Hepatic stellate cell (primary cell): ENCODE measurements at regions not wholly inside any gene's neighbourhood (a gene's known extent, or its start where the extent isn't known, plus 50 kb on each side); places are given as distances from the start of the nearest gene placed in this dataset.
"Not testable (repeated sequence)": the region's sequence is repeated elsewhere in the genome, so short reads cannot be mapped to it uniquely, and the experiment has no call there.

Experiments
- DNase-seq: peaks from one replicate; pipeline ENCODE4 v3.0.0; 2011; ENCODE audit warnings: low spot score

DNA sequence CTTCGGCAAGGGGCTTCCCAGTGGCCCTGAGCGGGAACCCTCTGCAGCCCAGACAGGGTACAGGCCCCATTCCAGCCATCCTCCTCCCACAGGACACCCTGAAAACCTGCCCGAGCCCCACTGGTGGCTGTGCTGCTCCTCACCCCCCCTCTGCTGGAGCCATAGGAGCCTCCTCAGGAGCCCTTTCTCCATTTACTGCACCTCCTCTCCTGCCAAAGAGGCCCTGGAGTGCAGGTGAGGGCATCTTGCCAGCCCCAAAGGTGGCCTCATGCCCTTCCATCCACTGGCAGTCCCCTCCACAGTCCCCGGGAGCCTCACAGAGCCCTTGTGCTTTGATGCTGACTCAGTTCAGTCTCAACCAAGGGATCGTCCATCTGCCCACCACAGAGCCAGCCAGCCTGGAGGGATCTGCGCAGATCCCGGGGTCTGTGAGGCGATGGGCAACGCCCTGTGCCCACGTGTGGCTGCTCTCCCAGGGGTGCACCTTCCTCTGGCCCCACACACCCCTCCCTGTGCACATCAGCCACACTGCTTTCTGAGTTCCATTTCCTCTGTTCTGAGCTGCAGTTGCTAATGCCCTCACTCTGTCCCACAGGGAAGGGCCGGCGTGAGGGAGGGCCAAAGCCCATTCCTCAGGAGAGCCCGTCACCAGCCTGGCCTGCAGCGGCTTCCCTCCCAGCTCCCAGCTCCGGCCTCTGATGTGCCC, 228.5 kb downstream of the DLL1 start:
- no peak for DNase-seq

- no peak for DNase-seq
These were observed 231.9 kb downstream of the DLL1 start for GRCh38 chr6:170058878-170059485.

DNA sequence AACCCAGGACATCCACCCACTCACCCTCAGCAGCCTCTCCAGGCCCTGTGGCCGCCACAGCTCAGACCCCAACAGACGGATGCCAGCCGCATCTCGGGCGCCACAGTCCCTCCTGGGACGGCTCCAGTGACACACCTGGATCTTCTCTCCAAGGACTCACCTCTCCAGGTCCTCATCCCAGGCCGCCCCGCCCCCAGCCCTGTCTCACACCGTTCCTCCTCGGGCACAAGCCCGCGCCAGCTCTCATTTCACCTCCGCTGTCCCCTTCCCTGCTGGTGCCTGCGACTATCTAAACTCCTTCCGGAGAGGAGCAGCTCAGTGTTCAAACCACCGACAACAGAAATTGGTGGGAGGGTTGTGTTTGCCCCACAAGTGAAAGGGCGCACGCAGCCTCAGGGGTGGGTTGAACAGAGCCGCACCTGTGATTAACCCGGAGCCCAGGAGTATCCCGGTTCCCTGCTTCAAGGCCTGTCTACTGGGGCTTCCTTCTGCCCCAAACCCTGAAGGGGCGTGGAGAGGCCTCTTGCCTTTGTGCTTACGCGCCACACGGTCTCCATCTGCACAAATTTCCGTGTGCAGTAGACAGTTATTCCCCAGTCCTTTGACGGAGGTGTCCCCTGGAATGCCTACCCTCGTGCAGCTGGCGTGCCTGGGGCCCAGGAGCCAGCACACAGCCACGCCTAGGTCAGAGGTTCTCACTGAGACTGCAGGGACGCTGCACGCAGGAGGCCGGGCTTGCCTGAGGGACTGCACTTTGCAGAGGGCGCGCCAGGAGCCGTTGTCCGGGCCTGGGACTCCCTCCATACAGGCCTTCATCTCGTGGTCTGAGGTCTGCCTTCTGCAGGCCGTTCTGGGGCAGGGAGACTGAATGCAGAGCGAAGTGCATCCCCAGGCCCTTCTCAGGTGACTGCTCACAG, 232.7 kb downstream of the DLL1 start:
- DNase-seq = no peak

DNA sequence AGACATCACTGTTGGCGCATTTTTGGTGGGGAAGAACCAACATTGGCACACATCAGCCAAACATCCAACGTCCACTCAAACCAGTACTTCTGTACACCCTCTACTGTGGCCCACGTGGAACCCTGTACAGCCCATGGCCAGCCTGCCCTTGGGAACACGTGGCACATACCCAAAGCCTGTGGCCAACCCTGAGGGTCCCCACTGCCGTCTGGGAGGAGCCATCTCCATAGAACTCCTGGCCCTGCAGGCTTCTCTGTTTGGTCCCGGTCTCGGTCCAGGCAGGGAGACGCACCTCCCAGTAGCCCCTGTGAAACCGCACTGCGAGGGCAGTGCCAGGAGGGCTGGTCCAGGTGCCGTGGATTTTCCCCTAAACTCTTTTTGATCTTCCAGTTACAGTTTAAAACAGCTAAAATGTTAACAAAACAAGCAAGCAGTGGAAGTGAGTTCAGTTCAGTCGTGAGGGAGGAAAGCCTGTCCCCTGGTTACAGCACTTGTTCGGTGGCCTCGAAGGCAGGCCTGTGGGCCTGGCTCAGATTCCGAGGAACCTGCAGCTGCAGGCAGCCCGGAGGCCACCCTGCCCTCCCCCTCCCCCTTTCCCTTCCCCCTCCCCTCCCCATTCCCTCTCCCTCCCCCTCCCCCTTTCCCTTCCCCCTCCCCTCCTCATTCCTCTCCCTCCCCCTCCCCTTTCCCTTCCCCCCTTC, 233.7 kb downstream of the DLL1 start:
- DNase-seq = no peak

- DNase-seq = no peak
These were observed 234.6 kb downstream of the DLL1 start for GRCh38 chr6:170056278-170056711.

- DNase-seq = not testable (repeated sequence)
These were observed 235.1 kb downstream of the DLL1 start for GRCh38 chr6:170055797-170056196.

GRCh38 chr6:170053966-170054661, 236.8 kb downstream of the DLL1 start:
- no peak for DNase-seq

GRCh38 chr6:170052991-170053821, 237.7 kb downstream of the DLL1 start:
- no peak for DNase-seq

DNA sequence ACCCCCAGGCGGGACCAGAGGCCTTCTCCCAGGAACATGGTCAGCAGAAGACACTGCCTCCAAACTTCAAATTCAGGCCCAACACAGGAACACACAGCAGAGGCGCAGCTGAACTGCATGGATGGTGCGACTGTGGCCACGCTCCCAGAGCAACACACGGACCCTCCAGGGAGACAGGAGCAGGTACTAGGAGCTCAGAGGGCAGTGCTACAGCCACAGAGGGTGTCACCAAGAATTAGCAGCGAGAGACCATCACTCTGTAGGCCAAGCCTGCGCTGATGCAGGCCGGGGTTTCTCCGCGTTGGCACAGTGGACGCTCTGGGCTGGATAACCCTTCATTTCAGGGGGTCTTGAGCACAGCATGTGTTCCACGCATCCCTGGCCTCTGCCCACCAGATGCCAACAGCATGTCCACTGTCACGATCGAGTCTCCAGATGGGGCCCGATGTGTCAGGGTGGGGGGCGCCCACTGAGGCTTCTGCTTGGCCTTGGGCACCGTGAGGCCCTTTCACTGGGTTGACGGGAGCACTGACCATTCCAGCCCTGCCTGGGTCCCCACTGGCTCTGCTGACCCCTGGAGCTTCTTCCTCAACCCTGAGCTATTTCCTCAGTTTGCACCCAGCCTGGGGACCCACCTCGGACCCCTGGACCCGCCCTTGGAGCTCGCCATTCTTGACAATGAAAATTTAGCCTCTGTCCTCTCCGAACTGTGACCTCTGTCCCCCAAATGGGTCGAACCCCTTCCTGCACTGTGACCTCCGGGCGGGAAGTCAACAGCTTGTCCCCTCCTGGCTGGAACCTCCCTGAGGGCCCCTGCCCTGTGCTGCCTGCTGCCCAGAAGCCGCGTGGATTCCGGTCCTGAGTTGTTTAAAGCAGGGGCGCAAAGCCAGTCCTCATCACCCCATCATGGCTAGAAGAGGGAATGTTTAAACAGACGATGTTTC, 239.4 kb downstream of the DLL1 start:
- no peak for DNase-seq

GRCh38 chr6:170050591-170051041, 240.3 kb downstream of the DLL1 start:
- DNase-seq = no peak

DNA sequence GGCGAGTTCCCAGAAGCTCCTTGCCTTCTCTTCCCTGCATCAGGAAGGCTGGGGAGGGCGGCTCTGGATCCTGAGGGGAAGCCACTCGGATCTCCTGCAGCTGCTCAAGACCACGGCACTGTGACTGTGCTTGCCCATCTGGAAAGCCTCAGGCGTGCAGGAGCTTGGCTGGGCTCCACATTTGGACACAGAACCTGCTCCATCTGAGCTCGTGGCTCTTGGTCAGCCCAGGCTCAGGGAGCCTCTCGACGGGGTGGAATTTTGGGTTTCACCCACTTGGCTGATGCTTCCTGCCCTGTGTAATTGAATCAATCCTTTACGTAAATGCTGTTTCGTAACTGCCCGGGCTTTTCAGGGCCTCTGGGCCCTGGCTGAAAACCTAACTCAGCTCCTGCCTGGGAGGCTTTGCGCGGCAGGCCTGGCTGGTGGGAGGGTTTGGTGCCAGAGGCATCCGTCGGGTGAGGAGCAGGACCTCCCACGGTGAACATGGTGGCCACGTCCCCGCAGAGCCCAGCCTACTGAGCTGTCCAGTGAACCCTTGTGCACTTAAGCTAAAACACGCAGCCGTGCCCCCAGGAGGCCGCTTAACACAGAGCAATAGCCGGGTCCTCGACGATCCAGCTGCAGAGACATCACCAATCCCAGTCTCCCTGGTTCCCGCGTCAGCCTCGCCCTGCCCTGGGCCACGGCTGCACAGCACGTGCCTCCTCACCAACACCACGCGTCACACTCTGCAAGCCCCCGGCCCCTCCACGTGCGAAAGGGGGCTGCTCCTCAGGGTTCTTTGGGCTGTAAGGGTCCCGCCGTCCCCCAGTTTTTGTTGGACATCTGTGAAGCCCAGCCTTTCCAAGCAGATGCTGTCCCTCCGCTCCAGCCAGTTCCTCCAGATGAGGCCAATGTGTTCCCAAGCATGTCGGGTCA, 241.0 kb downstream of the DLL1 start:
- DNase-seq = no peak

DNA sequence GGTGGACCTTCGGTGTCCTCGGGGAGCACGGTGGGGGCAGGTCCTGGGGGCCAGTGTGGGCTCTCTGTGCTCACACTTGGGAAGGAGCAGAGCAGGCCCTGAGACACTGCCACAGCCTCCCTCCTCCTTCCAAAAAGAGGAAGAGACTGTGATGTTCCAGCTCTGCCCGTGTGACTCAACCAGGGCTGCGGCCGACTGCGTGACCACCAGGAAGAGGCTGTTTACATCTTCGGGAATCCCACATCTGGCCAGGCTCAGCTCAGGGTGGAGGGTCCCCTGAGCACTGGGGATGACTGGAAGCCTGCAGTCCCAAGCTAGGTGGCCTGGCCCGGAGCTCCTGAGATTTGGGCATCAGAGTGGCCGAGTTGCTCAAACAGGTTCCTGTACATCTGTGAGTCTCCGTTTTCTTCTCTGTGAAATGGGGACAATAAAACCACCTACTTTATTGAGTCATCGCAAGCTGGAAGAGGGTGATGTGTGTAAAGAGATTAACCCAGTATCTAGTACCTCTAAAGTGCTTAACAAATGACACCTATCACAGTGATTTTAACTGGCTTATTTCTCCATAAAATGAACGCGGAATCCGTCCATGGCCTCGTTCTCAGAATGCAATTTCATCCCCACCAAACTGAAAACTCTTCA, 242.1 kb downstream of the DLL1 start:
- DNase-seq = no peak

- no peak for DNase-seq
These were observed 243.1 kb downstream of the DLL1 start for GRCh38 chr6:170047823-170048222.

DNA sequence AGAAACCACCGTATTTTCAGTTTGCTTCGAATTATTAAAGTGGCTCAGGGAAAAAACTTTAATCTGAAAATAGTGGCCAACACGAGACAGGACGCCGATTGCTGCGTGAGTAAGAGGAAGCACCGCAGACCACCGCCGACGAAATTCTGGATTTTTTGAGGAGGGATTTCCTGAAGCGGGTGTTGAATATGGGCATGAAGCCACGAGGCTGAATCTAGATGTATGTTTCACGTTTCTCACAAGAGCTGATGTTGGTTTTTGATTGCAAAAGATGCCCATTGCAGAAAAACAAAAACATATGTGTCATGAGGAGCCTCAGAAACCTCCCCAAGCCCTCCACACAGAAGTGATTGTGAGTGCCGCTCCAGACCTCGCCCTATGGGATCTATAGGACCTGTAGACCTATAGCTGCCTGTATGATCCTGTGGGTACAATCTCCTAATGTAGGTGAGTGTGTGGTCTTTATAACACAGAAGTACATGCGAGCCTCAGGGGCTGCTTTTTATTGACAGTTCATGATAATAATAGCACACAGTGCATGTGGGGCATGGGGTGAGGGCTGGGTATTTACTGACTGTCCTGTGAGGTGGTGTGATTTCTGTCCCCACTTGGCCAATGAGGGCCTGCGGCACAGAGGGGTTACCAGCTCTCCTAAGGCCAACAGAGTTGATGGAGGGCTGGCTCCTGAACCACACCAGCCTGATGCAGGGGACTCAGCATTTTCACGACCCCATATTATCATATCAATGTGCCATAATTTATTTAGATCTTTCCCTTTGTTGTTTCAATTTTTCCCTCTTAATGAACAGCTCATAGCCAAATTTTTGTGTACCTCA, 243.9 kb downstream of the DLL1 start:
- no peak for DNase-seq

DNA sequence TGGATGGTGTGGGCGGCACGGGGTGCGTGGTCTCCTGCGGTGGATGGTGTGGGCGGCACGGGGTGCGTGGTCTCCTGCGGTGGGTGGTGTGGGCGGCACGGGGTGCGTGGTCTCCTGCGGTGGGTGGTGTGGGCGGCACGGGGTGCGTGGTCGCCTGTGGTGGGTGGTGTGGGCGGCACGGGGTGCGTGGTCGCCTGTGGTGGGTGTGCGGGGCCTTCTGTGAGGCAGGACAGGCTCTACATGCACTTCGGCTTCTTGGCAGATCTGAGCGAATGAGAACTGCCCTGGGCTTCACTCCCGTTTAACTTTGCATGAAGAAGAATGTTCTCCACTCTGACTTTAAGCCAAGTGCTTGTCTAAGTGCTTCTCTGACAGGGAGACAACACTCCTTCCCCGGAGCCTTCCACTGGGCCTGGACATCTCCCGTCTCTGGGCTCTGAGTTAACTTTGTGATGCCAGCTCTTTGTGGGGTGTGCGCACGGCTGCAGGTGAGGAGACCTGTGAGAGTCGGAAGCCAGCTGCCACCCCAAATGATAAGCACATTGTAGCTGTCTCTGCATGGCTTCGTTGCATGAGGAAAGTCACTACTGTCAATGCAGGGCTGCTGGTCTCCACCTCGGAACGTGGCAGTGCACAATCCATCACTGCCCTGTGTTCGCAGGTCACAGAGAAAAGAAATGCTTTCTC, 244.8 kb downstream of the DLL1 start:
- DNase-seq = no peak

DNA sequence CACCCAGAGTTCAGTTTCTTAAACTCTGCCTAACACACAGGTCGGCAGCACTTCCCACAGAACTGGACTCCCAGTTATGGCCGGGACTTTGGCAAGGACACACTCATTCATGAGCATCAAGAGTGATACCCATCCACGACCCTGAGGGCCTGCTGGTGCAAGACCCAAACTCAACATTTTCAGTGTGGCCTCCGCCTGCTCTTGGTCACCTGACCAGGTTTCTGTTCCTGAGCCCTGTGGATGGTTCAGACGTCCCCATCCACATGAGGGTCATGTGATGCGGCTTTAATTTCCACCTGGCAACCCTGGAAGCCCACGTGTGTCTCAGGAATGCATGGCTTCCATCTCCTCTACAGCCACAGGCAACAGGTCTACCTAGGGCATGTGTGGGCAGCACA, 245.3 kb downstream of the DLL1 start:
- DNase-seq = no peak
